ENCODE measurements at regions not wholly inside any gene's neighbourhood (a gene's known extent, or its start where the extent isn't known, plus 50 kb on each side); places are given as distances from the start of the nearest gene placed in this dataset.

DNA sequence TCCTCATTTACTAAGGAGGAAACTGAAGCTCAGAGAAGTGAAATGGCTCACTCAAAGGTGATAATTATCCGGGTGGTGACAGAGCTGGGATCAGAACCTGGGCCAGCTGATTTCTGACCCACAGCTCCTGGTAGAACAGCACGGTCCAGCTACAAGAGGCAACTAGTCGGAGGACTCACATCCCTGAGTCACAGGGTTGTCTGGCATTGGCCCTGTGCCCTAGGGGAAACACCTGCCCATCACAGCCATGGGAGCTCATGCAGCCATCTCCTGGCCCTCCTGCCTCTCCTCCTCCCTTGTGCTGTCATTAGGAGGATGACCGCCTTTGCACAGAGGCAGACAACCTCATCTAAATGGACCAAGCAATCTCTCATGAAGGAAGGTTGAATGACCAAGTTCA, 115.2 kb upstream of the TSPAN5 start:
- TF ChIP-seq YY1 (IDR thresholded peaks at IDR 0.05; ENCODE audit: insufficient read depth, insufficient read length) (no peak), SUZ12 (IDR thresholded peaks at IDR 0.05; ENCODE audit: extremely low read depth, insufficient read depth, insufficient read length) (no peak), ZNF274 (IDR thresholded peaks at IDR 0.05; ENCODE audit: low read depth, low read length) (no peak)
